SU-DHL-6 (cell line): ENCODE measurements at regions not wholly inside any gene's neighbourhood (a gene's known extent, or its start where the extent isn't known, plus 50 kb on each side); places are given as distances from the start of the nearest gene placed in this dataset.

Experiments used
- CTCF ChIP-seq: fragments of 200-600 bp; sonication (generic); IDR thresholded peaks from one replicate; pipeline ENCODE4 v1.5.1; 2017; ENCODE audit warnings: antibody characterized with exemption, mild to moderate bottlenecking, low read length, moderate library complexity; ENCODE audit not compliant: insufficient read depth, poor library complexity, severe bottlenecking
- EZH2phosphoT487 ChIP-seq: fragments of 200-600 bp; sonication (generic), shearing (Covaris generic); conservative IDR thresholded peaks from 2 replicates; pipeline ENCODE4 v1.6.1; 2018; ENCODE audit warnings: mild to moderate bottlenecking, antibody characterized with exemption, low read length, moderate library complexity, mixed read lengths

GRCh38 chr2:235358981-235359471 lies 134.8 kb upstream of the AGAP1 start:
- TF ChIP-seq CTCF, result no peak
- TF ChIP-seq EZH2phosphoT487, result no peak
